SU-DHL-6 (cell line): ENCODE measurements at regions not wholly inside any gene's neighbourhood (a gene's known extent, or its start where the extent isn't known, plus 50 kb on each side); places are given as distances from the start of the nearest gene placed in this dataset.

Experiments used
- EZH2phosphoT487 ChIP-seq: fragments of 200-600 bp; sonication (generic), shearing (Covaris generic); conservative IDR thresholded peaks from 2 replicates; pipeline ENCODE4 v1.6.1; 2018; ENCODE audit warnings: mild to moderate bottlenecking, antibody characterized with exemption, low read length, moderate library complexity, mixed read lengths
- TF ChIP-seq, protein P1 (sequence below): fragments of 200-600 bp; sonication (generic); IDR thresholded peaks from one replicate; pipeline ENCODE4 v1.5.1; 2017; ENCODE audit warnings: antibody characterized with exemption, mild to moderate bottlenecking, low read length, moderate library complexity; ENCODE audit not compliant: insufficient read depth, poor library complexity, severe bottlenecking

DNA sequence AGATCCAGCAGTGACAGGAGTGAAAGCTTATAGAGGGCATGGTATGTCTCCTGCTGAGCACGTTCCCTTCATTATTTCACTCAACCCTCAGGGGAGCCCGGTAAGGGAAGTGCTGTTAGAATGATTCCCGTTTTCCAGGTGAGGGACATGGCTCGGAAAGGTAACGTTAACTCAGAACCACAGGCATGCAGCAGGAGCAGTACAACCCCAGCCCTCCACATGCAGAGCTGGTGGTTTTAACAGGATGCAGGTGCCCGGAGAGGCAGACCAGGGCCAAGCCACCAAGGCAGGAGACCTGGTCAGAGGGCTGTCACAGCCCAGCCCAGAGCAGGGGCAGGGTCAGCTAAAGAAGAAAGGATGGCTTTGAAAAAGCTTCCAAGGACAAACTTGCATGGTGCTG is 268.5 kb downstream of the SH3BP4 start:
- TF ChIP-seq, protein P1, sequence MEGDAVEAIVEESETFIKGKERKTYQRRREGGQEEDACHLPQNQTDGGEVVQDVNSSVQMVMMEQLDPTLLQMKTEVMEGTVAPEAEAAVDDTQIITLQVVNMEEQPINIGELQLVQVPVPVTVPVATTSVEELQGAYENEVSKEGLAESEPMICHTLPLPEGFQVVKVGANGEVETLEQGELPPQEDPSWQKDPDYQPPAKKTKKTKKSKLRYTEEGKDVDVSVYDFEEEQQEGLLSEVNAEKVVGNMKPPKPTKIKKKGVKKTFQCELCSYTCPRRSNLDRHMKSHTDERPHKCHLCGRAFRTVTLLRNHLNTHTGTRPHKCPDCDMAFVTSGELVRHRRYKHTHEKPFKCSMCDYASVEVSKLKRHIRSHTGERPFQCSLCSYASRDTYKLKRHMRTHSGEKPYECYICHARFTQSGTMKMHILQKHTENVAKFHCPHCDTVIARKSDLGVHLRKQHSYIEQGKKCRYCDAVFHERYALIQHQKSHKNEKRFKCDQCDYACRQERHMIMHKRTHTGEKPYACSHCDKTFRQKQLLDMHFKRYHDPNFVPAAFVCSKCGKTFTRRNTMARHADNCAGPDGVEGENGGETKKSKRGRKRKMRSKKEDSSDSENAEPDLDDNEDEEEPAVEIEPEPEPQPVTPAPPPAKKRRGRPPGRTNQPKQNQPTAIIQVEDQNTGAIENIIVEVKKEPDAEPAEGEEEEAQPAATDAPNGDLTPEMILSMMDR: no peak
- TF ChIP-seq EZH2phosphoT487: no peak
